H1 (cell line): ENCODE measurements at regions not wholly inside any gene's neighbourhood (a gene's known extent, or its start where the extent isn't known, plus 50 kb on each side); places are given as distances from the start of the nearest gene placed in this dataset.

Source experiments
- CTCF ChIA-PET: fragments of 300-600 bp; sonication (Branson Sonifier 250); formaldehyde crosslinking; loops from one replicate; lab custom pipeline; 2021; ENCODE audit not compliant: partially characterized antibody; lab: Charles Lee
- POLR2A ChIA-PET: fragments of 300-600 bp; sonication (Branson Sonifier 250); formaldehyde crosslinking; loops from one replicate; lab custom pipeline; 2021; ENCODE audit warnings: inconsistent platforms; ENCODE audit not compliant: partially characterized antibody; lab: Charles Lee
- DNase-seq, 2 experiments: peaks; one replicate each; pipeline versions ENCODE4 v3.0.0 to v3.0.0-alpha.2; 2010 to 2022; ENCODE audit warnings: low spot score in 2 of 2, low read depth in 1 of 2, mixed read lengths in 1 of 2
- FAIRE-seq: peaks from 2 replicates; lab custom pipeline; 2011; peaks lifted over from hg19 to GRCh38; lab: Jason Lieb, UNC
- H2AFZ ChIP-seq: 2 replicates; pipeline ENCODE4 v1.8.1; 2012; ENCODE audit warnings: low read length, inconsistent platforms
- H2AK5ac ChIP-seq: 2 replicates; pipeline ENCODE4 v1.6.1; 2013; ENCODE audit warnings: low read depth, low read length
- H2BK120ac ChIP-seq: replicated peaks from 2 replicates; pipeline ENCODE3; 2013; ENCODE audit warnings: low read depth, low read length, inconsistent platforms
- H2BK12ac ChIP-seq: 2 replicates; pipeline ENCODE4 v1.6.1; 2013; ENCODE audit warnings: low read depth, low read length
- H2BK15ac ChIP-seq: 2 replicates; pipeline ENCODE4 v1.6.1; 2013; ENCODE audit warnings: low read length
- H2BK20ac ChIP-seq: 2 replicates; pipeline ENCODE4 v1.6.1; 2013; ENCODE audit warnings: low read length
- H2BK5ac ChIP-seq: 2 replicates; pipeline ENCODE4 v1.6.1; 2013; ENCODE audit warnings: low read depth, low read length
- H3K14ac ChIP-seq: 2 replicates; pipeline ENCODE4 v1.6.1; 2013; ENCODE audit warnings: inconsistent platforms; ENCODE audit not compliant: insufficient read length
- H3K18ac ChIP-seq: 2 replicates; pipeline ENCODE4 v1.6.1; 2013; ENCODE audit warnings: low read length; ENCODE audit errors: extremely low read depth
- H3K23ac ChIP-seq: 2 replicates; pipeline ENCODE4 v1.6.1; 2013; ENCODE audit warnings: inconsistent platforms; ENCODE audit not compliant: insufficient read length
- H3K23me2 ChIP-seq: 2 replicates; pipeline ENCODE4 v1.6.1; 2013; ENCODE audit warnings: low read depth, low read length
- H3K27ac ChIP-seq: 2 replicates; pipeline ENCODE4 v1.6.1; 2011; ENCODE audit warnings: low read depth, low read length, inconsistent platforms
- H3K27me3 ChIP-seq, 4 experiments: replicated peaks in 1 of 4; 1 replicate in 1 of 4; 2 replicates in 3 of 4; pipeline versions ENCODE4 v1.6.1 to v1.8.1; 2011 to 2013; ENCODE audit warnings: low read length in 3 of 4, mild to moderate bottlenecking in 3 of 4, inconsistent platforms in 2 of 4, mixed read lengths in 2 of 4, moderate library complexity in 1 of 4; ENCODE audit not compliant: control insufficient read depth in 3 of 4, insufficient read depth in 3 of 4; ENCODE audit errors: extremely low read depth in 1 of 4
- H3K36me3 ChIP-seq, 4 experiments: 2 replicates each; pipeline versions ENCODE4 v1.6.1 to v1.8.1; 2011 to 2013; ENCODE audit warnings: mild to moderate bottlenecking in 4 of 4, low read length in 3 of 4, moderate library complexity in 2 of 4, control low read depth in 1 of 4, inconsistent platforms in 1 of 4; ENCODE audit not compliant: insufficient read depth in 4 of 4, control insufficient read depth in 2 of 4
- H3K4ac ChIP-seq: replicated peaks from 2 replicates; pipeline ENCODE3; 2013; ENCODE audit warnings: low read length, low read depth, mixed read lengths, inconsistent platforms; ENCODE audit not compliant: insufficient read length
- H3K4me1 ChIP-seq, 4 experiments: replicated peaks in 1 of 4; 1 replicate in 1 of 4; 2 replicates in 3 of 4; pipeline versions ENCODE4 v1.6.1 to v1.8.1; 2011 to 2013; ENCODE audit warnings: low read length in 3 of 4, inconsistent platforms in 2 of 4, mixed read lengths in 1 of 4; ENCODE audit not compliant: insufficient read depth in 4 of 4, control insufficient read depth in 3 of 4
- H3K4me2 ChIP-seq, 2 experiments: 2 replicates each; pipeline versions ENCODE4 v1.6.1 to v1.8.1; 2011 to 2013; ENCODE audit warnings: low read depth in 2 of 2, low read length in 2 of 2, control low read depth in 1 of 2, inconsistent platforms in 1 of 2, mild to moderate bottlenecking in 1 of 2; ENCODE audit not compliant: insufficient read depth in 1 of 2
- H3K4me3 ChIP-seq, 4 experiments: fragments of 200-600, 300-600 bp in 1 of 4; sonication (generic), shearing (Covaris generic), sonication (Bioruptor Twin) in 1 of 4; 2 replicates each; pipeline versions ENCODE4 v1.5.1 to v1.8.1; 2011 to 2016; ENCODE audit warnings: low read length in 4 of 4, low read depth in 3 of 4, control low read depth in 2 of 4, inconsistent platforms in 2 of 4, mild to moderate bottlenecking in 2 of 4, mixed read lengths in 1 of 4, moderate library complexity in 1 of 4; ENCODE audit not compliant: insufficient read depth in 2 of 4; ENCODE audit errors: extremely low read depth in 1 of 4
- H3K56ac ChIP-seq: replicated peaks from 2 replicates; pipeline ENCODE3; 2013; ENCODE audit warnings: low read depth, mild to moderate bottlenecking, mixed read lengths, low read length, inconsistent platforms; ENCODE audit not compliant: insufficient read length
- H3K79me1 ChIP-seq: 2 replicates; pipeline ENCODE4 v1.6.1; 2013; ENCODE audit warnings: low read depth, low read length, control low read depth
- H3K79me2 ChIP-seq, 2 experiments: 2 replicates each; pipeline versions ENCODE4 v1.6.1 to v1.8.1; 2012 to 2013; ENCODE audit warnings: low read length in 2 of 2, mild to moderate bottlenecking in 2 of 2, inconsistent platforms in 1 of 2; ENCODE audit not compliant: insufficient read depth in 2 of 2, control insufficient read depth in 1 of 2
- H3K9ac ChIP-seq, 4 experiments: replicated peaks in 1 of 4; 1 replicate in 1 of 4; 2 replicates in 3 of 4; pipeline versions ENCODE4 v1.6.1 to v1.8.1; 2011 to 2013; ENCODE audit warnings: low read depth in 3 of 4, low read length in 3 of 4, control low read depth in 2 of 4, mild to moderate bottlenecking in 2 of 4, moderate library complexity in 2 of 4, inconsistent platforms in 1 of 4; ENCODE audit errors: extremely low read depth in 1 of 4
- H3K9me3 ChIP-seq, 2 experiments: 2 replicates each; pipeline versions ENCODE4 v1.6.1 to v1.8.1; 2012 to 2013; ENCODE audit warnings: mild to moderate bottlenecking in 2 of 2, moderate library complexity in 2 of 2, control low read depth in 1 of 2, inconsistent platforms in 1 of 2, low read depth in 1 of 2, low read length in 1 of 2, mixed read lengths in 1 of 2; ENCODE audit not compliant: insufficient read depth in 2 of 2
- H4K20me1 ChIP-seq, 2 experiments: replicated peaks in 1 of 2; 2 replicates each; pipeline versions ENCODE3 to v1.8.1; 2011 to 2013; ENCODE audit warnings: inconsistent platforms in 2 of 2, low read length in 2 of 2, mild to moderate bottlenecking in 1 of 2; ENCODE audit not compliant: insufficient read depth in 2 of 2, control insufficient read depth in 1 of 2
- H4K5ac ChIP-seq: 2 replicates; pipeline ENCODE4 v1.6.1; 2013; ENCODE audit warnings: low read length, low read depth, mixed read lengths, inconsistent platforms; ENCODE audit not compliant: insufficient read length
- H4K8ac ChIP-seq: 2 replicates; pipeline ENCODE4 v1.8.0; 2013; ENCODE audit warnings: mild to moderate bottlenecking, moderate library complexity, low read length, inconsistent platforms; ENCODE audit not compliant: insufficient read depth; ENCODE audit errors: extremely low read depth
- H4K91ac ChIP-seq: replicated peaks from 2 replicates; pipeline ENCODE3; 2013; ENCODE audit warnings: low read length, mixed read lengths, inconsistent platforms; ENCODE audit not compliant: insufficient read length
- GABPA ChIP-seq: IDR thresholded peaks from 2 replicates; pipeline ENCODE4 v1.6.1; 2011; ENCODE audit warnings: mild to moderate bottlenecking, low read length, moderate library complexity, borderline replicate concordance; ENCODE audit not compliant: insufficient read depth
- RFX5 ChIP-seq: IDR thresholded peaks from 2 replicates; pipeline ENCODE4 v1.6.1; 2011; ENCODE audit warnings: low read depth, low read length, improper control_type of control experiment, borderline replicate concordance
- SP2 ChIP-seq: IDR thresholded peaks from 2 replicates; pipeline ENCODE4 v1.6.1; 2012; ENCODE audit warnings: mild to moderate bottlenecking, low read length, inconsistent platforms
- WGBS, 2 experiments: shearing (Covaris generic) in 1 of 2; methylation state at CpG; one replicate each; pipeline versions ENCODE4 v1.1.6 to v1.1.7; 2013 to 2015; ENCODE audit warnings: low lambda C conversion rate in 2 of 2, mixed read lengths in 2 of 2, inconsistent platforms in 1 of 2, low coverage in 1 of 2, missing lambda C conversion rate in 1 of 2; ENCODE audit not compliant: insufficient replicate concordance in 2 of 2, insufficient coverage in 1 of 2, insufficient read length in 1 of 2; ENCODE audit errors: extremely low coverage in 1 of 2, missing lambda C conversion rate in 1 of 2; 5-methylcytosine and 5-hydroxymethylcytosine counted together

DNA sequence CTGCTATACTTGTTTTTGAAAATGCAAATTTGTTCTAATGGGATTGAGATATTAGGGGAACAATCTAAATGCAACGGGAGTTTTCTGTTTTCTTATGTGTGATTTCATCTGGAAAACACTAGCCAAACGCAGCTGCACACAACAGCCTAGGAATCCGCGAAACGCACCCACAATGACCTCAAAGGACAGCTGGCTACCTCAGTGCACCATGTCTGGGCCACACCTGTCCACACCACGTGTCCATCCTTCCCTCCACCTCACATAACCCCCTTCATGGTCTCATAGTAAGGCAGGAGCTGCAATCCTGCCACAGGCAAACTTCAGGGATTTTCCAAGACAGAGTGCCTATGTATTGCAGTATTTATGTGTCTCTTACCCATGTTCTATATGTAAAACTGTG lies 382.5 kb upstream of the PRKCQ start:
- WGBS, 2 experiments: 89% methylated on average over 6 of the region's 6 CpGs; no CpG with 5 or more reads in 1 of the 2 experiments
- no peaks in the 10 kb centered on the region for H3K23me2 ChIP-seq
- H3K4ac ChIP-seq: no peak overlapping the region
- no peak overlapping the region for H2AK5ac ChIP-seq
- H4K91ac ChIP-seq: no peak overlapping the region
- H3K9me3 ChIP-seq: peaks cover 0 to 3% of the 10 kb centered on the region in 2 experiments; a peak in 1 of 4 replicates
- no peak overlapping the region for H2BK5ac ChIP-seq
- no peak overlapping the region for H3K27ac ChIP-seq
- no peak overlapping the region for H2BK12ac ChIP-seq
- H3K9ac ChIP-seq: no peak overlapping the region
- H3K14ac ChIP-seq: no peak overlapping the region
- no peak for DNase-seq
- no peaks in the 10 kb centered on the region for H4K20me1 ChIP-seq
- H3K4me2 ChIP-seq: no peak overlapping the region
- CTCF ChIA-PET: no interaction called here
- H2BK120ac ChIP-seq: no peak overlapping the region
- no peak overlapping the region for H2AFZ ChIP-seq
- no peak overlapping the region for H3K18ac ChIP-seq
- H3K79me1 ChIP-seq: no peaks in the 10 kb centered on the region
- POLR2A ChIA-PET: no interaction called here
- no peak overlapping the region for H3K56ac ChIP-seq
- no peak overlapping the region for H2BK20ac ChIP-seq
- H4K5ac ChIP-seq: no peak overlapping the region
- H4K8ac ChIP-seq: no peak overlapping the region
- no peaks in the 10 kb centered on the region for H3K4me1 ChIP-seq
- H3K4me3 ChIP-seq: no peak overlapping the region
- no peak for FAIRE-seq
- H3K27me3 ChIP-seq: no peaks in the 10 kb centered on the region
- no peak overlapping the region for H3K23ac ChIP-seq
- no peaks in the 10 kb centered on the region for H3K79me2 ChIP-seq
- no peaks in the 10 kb centered on the region for H3K36me3 ChIP-seq
- H2BK15ac ChIP-seq: no peak overlapping the region
- TF ChIP-seq SP2: no peak
- TF ChIP-seq RFX5: no peak
- no peak for TF ChIP-seq GABPA
